ENCODE measurements at regions not wholly inside any gene's neighbourhood (a gene's known extent, or its start where the extent isn't known, plus 50 kb on each side); places are given as distances from the start of the nearest gene placed in this dataset.

DNA sequence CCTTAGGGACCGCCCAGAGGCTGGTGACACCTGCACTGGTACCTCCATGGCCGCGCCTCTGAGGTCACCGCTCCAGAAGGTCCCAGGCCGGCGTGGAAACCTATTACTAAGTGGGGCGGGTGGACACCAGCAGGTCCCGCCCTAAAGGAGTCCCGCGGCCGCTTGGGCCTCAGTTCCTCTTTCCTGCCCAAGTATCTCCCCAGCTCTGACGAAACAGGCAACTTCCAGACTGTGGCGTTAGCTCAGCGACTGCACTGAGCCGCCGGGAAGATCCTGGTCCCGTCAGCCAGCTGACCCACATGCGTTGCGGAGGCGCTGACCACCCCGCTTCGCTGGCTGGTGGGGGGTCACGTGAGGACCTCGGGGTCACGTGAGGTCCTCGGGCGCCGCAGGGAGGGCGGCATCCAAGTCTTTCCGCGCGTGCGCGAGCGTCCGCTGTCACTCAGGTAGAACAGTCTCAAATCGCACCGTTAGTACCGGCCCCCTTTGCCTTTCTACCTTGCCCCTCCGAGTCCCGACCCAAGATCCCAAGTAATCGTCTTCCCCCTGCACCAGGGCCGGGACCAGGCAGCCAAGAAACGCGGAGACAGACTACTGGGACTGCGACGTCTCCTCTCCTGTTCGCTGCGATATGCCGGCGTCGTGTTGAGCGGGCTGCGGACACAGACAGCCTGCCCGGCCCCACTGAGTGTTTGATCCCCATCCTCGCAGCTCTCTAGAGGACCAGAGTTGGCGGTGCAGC, 53.7 kb upstream of the KDM4C start:
- DNase-seq, result peak; percentile 27

DNA sequence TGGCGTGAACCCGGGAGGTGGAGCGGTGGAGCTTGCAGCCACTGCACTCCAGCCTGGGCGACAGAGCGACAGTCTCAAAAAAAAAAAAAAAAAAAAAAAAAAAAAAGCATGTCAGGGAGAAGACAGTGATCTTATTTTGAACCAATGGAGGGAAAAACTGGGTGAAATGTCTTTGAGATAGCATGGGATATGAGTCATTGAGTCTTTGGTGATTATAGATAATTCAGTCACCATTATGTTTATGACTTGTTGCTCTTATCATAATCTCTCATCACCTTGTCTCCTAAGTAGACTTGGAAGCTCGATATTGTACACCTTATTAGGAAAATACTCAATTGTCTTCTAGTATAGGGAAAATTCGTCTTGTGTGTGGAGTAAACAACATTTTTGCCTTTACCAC, 55.1 kb upstream of the KDM4C start:
- DNase-seq, result no peak

DNA sequence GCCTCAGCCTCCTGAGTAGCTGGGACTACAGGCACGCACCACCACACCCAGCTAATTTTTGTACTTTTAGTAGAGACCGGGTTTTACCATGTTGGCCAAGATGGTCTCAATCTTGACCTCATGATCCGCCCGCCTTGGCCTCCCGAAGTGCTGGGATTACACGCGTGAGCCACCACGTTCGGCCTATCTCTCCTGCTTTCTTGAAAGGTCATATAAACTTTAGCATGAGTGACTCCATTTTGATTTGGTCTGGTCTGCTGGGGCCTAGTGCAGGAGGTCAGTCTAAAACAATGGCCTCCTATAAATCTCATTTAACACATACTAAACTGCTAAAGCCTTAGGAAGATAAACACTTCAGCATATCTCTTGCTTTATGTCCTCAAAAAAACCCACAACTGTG, 50.6 kb upstream of the GLDC start:
- no peak for DNase-seq

DNA sequence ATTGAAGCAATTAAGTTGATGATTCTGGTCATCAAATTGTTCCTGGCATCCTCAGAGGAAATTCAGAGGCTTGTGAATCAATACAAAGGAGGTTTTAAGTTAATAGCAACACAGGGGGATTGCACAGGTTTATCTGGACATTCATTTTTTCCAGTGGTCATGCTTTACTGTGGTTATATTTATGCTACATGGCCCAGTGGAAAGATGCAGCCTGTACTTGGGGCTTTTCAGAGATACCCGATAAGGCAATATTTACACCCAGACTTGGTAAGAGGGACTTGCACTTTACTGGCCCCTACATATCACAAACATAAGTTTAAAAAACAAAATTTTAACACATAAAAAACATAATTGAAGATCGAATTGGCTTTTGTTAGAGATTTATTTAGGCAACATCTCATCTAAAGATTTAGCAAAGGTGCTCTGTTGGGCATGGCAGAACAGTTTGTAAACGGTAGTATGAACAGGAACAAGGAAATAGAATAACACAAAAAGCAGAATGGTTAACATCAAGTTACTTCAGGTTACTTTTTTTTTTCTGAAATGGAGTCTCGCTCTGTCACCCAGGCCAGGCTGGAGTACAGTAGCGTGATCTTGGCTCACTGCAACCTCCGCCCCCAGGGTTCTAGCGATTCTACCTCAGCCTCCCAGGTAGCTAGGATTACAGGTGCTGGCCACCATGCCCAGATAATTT, 49.7 kb upstream of the GLDC start:
- no peak for DNase-seq
